ENCODE measurements at regions not wholly inside any gene's neighbourhood (a gene's known extent, or its start where the extent isn't known, plus 50 kb on each side); places are given as distances from the start of the nearest gene placed in this dataset.
A peak's percentile ranks its signal among the peaks of the same experiment; 100 is the strongest.
"Not testable (repeated sequence)": the region's sequence is repeated elsewhere in the genome, so short reads cannot be mapped to it uniquely, and the experiment has no call there.

DNA sequence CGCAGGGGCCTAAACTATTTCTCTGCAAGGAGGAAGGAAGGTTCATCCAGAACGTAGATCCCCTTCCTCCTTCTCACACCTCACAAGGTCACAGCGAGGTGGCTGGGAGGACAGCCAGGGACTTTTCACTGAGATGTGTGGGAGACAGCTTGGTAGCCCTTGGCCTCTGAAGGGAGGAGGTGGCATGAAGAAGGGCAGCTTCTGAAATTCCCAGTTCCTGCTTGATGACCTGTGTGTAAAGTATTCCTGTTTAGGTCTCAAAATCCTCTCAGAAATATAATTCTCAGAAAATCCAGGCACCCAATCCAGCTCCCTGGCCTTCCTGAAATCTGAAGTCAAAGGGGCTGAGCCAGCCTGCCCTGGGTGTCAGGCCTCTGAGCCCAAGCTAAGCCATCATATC, 84.9 kb upstream of the ALDH3B2 start:
- not testable (repeated sequence) for DNase-seq

DNA sequence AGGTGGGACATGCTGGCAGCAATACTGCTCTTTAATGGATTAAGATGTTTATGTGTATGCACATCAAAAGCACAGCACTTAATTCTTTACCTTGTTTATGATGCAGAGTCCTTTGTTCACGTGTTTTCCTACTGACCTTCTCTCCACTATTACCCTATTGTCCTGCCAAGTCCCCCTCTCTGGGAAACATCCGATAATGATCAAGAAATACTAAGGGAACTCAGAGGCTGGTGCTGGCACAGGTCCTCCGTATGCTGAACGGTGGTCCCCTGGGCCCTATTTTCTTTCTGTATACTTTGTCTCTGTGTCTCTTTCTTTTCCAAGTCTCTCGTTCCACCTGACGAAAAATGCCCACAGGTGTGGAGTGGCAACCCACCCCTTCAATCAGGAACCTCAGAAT, 84.0 kb upstream of the ALDH3B2 start:
- not testable (repeated sequence) for DNase-seq

GRCh38 chr11:67758009-67758408, 83.6 kb upstream of the ALDH3B2 start:
- not testable (repeated sequence) for DNase-seq

- DNase-seq = not testable (repeated sequence)
These were observed 79.4 kb upstream of the ALDH3B2 start for GRCh38 chr11:67753820-67754219.

GRCh38 chr11:67745181-67745726, 70.8 kb upstream of the ALDH3B2 start:
- no peak for DNase-seq

DNA sequence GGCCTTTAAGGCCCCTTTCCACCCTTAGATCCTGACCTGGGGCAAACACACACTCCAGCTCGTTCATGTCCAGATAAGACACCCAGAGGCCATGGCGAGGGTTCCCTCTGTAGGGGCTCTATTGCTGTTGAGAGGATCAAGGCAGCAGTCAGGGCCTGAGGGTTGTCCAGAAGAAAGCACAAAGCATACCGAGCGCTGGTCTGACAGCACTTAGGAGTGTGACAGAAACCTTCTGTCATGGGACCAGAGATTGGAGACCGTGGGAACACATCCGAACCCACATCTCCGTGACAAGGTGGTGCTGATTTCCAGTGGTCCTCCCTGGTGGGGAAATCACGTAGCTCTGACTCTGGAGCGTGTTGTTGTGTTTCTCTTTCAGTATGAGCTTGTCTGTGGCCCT, 69.8 kb upstream of the ALDH3B2 start:
- not testable (repeated sequence) for DNase-seq

DNA sequence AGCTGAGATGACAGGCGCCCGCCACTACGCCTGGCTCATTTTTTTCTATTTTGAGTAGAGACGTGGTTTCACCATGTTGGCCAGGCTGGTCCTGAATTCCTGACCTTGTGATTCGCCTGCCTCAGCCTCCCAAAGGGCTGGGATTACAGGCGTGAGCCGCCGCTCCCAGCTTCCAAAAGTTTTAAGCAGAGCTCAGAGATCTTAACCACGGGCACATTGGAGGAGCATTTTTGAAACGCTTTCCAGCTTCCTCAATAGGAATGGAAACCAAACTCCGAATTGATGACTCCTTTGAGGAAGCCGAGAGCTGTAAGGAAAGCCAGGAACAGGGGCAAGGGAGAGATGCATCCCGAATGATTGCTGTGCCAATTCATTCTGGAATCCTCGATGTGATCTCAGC, 63.8 kb upstream of the ALDH3B2 start:
- not testable (repeated sequence) for DNase-seq

- DNase-seq = not testable (repeated sequence)
These were observed 63.2 kb upstream of the ALDH3B2 start for GRCh38 chr11:67737562-67738080.

- peak in 1 of 2 experiments; percentile 19 for DNase-seq
These were observed 57.8 kb upstream of the ALDH3B2 start for GRCh38 chr11:67732045-67732787.

GRCh38 chr11:67731583-67731982, 57.2 kb upstream of the ALDH3B2 start:
- DNase-seq = no peak

DNA sequence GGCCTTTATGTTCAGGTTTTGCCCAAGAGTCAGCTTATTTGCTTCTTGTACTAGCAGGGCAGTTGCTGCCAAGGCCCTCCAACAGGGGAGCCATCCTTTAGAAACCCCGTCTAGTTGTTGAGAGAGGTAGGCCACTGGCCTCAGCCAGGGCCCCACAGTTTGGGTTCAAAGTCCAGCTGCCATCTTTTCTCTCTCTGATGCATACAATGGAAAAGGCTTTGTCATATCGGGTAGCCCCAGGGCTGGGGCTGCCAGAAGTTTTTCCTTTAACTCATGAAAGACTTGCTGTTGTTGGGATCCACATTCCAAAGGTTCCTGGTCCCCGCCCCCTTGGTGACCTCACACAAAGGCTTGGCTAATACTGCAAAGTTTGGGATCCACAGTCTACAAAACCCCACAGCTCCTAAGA, 53.7 kb upstream of the ALDH3B2 start:
- DNase-seq = not testable (repeated sequence)

DNA sequence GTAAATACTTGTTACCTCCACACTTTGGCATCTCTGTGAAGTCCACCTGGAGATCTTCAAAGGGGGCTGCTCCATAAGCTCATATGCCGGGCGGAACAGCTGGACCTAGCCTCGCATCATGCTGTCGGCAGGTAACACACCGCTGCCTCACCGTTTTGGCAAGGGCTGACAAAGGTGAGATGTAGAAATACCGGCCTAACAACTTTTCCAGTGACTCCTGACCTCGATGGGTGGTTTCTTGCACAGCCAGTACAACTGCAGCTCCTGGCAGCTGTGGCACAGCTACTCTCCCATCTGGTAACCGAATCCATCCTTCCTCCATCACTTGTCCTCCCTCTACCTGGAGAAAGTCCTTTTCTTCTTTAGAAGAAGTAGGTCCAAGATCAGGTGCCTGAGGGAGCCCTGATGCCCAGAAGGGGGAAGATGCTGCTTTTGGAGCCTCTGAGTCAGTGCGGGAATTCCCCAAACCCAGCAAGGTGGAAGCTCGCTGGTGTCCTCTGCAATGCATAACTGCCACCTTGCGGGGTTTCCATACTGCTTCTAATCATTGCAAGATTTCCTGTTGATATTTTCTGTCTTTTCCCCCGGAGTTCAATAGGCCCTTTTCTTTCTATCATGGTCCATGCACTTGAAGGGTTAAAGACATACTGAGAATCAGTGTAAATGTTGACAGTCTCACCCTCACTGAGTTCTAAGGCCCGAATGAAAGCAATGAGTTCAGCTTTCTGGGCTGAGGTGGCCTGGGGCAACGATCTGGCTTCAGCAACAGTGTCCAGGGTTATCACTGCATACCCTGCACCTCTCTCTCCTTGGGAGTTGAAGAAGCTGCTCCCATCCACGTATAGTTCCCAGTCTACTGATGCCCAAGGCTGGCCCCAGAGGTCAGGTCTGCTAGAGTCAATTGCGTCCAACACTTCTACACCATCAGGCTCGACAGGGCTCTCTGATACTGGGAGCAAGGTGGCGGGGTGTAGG, 52.9 kb upstream of the ALDH3B2 start:
- not testable (repeated sequence) for DNase-seq

All from SW 1271 (cell line).